ENCODE measurements at regions not wholly inside any gene's neighbourhood (a gene's known extent, or its start where the extent isn't known, plus 50 kb on each side); places are given as distances from the start of the nearest gene placed in this dataset.

- TF ChIP-seq, protein P1, sequence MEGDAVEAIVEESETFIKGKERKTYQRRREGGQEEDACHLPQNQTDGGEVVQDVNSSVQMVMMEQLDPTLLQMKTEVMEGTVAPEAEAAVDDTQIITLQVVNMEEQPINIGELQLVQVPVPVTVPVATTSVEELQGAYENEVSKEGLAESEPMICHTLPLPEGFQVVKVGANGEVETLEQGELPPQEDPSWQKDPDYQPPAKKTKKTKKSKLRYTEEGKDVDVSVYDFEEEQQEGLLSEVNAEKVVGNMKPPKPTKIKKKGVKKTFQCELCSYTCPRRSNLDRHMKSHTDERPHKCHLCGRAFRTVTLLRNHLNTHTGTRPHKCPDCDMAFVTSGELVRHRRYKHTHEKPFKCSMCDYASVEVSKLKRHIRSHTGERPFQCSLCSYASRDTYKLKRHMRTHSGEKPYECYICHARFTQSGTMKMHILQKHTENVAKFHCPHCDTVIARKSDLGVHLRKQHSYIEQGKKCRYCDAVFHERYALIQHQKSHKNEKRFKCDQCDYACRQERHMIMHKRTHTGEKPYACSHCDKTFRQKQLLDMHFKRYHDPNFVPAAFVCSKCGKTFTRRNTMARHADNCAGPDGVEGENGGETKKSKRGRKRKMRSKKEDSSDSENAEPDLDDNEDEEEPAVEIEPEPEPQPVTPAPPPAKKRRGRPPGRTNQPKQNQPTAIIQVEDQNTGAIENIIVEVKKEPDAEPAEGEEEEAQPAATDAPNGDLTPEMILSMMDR (IDR thresholded peaks at IDR 0.05; ENCODE audit: low read depth, low read length): no peak
- TF ChIP-seq EZH2phosphoT487 (IDR thresholded peaks at IDR 0.05; ENCODE audit: low read depth): no peak
These were observed 95.5 kb upstream of the PROX1 start for GRCh38 chr1:213891989-213892902.
